Esophagus muscularis mucosa (tissue), 4 donors: ENCODE measurements at regions not wholly inside any gene's neighbourhood (a gene's known extent, or its start where the extent isn't known, plus 50 kb on each side); places are given as distances from the start of the nearest gene placed in this dataset.

Experiments used
- CTCF ChIP-seq, 3 experiments: fragments of 200-600 bp in 2 of 3; fragments of 450-650 bp in 1 of 3; sonication (generic) in 2 of 3; IDR thresholded peaks; one replicate each; pipeline ENCODE4 v1.5.1; 2017 to 2019; ENCODE audit warnings: antibody characterized with exemption in 3 of 3, mild to moderate bottlenecking in 2 of 3, moderate library complexity in 1 of 3
- EP300 ChIP-seq: sonication (generic); formaldehyde crosslinking; IDR thresholded peaks from one replicate; pipeline ENCODE4 v1.6.1; 2017; ENCODE audit warnings: antibody characterized with exemption
- POLR2A ChIP-seq: fragments of 450-650 bp; IDR thresholded peaks from one replicate; pipeline ENCODE4 v1.6.1; 2017; ENCODE audit warnings: antibody characterized with exemption, moderate library complexity, mild to moderate bottlenecking, low read depth
- POLR2AphosphoS5 ChIP-seq, 2 donors: sonication (generic); formaldehyde crosslinking; IDR thresholded peaks; one replicate each; pipeline ENCODE4 v1.6.1; 2017; ENCODE audit warnings: antibody characterized with exemption in 2 of 2

DNA sequence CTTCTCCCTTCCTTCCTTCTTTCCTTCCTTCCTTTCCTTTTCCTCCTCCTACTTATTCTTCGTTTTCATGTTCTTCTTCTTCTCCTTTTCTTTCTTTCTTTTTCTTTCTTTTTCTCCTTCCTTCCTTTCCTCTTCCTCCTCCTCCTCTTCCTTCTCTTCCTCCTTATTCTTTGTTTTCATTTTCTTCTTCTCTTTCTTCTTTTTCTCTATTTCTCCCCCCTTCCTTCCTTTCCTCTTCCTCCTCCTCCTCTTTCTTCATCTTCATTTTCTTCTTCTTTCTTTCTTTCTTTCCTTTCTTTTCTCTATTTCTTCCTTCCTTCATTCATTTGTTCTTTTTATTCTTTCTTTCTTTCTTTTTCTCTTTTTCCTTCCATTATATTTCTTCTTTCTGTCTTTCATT is 671.6 kb downstream of the IQCM start:
- TF ChIP-seq CTCF (IDR thresholded peaks at IDR 0.05) (no peak), POLR2AphosphoS5 (IDR thresholded peaks at IDR 0.05) (no peak), EP300 (no peak), POLR2A (no peak)
